ENCODE measurements at regions not wholly inside any gene's neighbourhood (a gene's known extent, or its start where the extent isn't known, plus 50 kb on each side); places are given as distances from the start of the nearest gene placed in this dataset.

GRCh38 chr15:89396723-89397652 is 62.4 kb upstream of the POLG start:
- no peak for TF ChIP-seq CTCF (IDR thresholded peaks at IDR 0.05; ENCODE audit: poor library complexity, severe bottlenecking)
- H3K4me1 ChIP-seq (ENCODE audit: insufficient read depth, poor library complexity, severe bottlenecking), result peaks cover 16% of the 10 kb centered on the region
- H3K36me3 ChIP-seq (ENCODE audit: low read depth), result no peaks in the 10 kb centered on the region
- ATAC-seq (ENCODE audit: low read depth), result no peak
- H3K4me3 ChIP-seq (ENCODE audit: severe bottlenecking), result no peak overlapping the region
- DNase-seq (ENCODE audit: low spot score), result no peak
- H3K27me3 ChIP-seq (ENCODE audit: insufficient read depth, poor library complexity, severe bottlenecking), result no peaks in the 10 kb centered on the region
- H3K9me3 ChIP-seq (ENCODE audit: severe bottlenecking), result no peaks in the 10 kb centered on the region
- H3K27ac ChIP-seq (ENCODE audit: poor library complexity, severe bottlenecking), result no peak overlapping the region

GRCh38 chr15:89395996-89396395 is 61.4 kb upstream of the POLG start:
- no peak for DNase-seq (ENCODE audit: low spot score)
- H3K27me3 ChIP-seq (ENCODE audit: insufficient read depth, poor library complexity, severe bottlenecking), result no peaks in the 10 kb centered on the region
- H3K4me1 ChIP-seq (ENCODE audit: insufficient read depth, poor library complexity, severe bottlenecking), result peaks cover 11% of the 10 kb centered on the region
- no peaks in the 10 kb centered on the region for H3K9me3 ChIP-seq (ENCODE audit: severe bottlenecking)
- no peak overlapping the region for H3K4me3 ChIP-seq (ENCODE audit: severe bottlenecking)
- ATAC-seq (ENCODE audit: low read depth), result peak; percentile 57
- no peak overlapping the region for H3K27ac ChIP-seq (ENCODE audit: poor library complexity, severe bottlenecking)
- no peak for TF ChIP-seq CTCF (IDR thresholded peaks at IDR 0.05; ENCODE audit: poor library complexity, severe bottlenecking)
- no peaks in the 10 kb centered on the region for H3K36me3 ChIP-seq (ENCODE audit: low read depth)

- Histone ChIP-seq H3K4me3 (ENCODE audit: severe bottlenecking) (no peak overlapping the region), H3K36me3 (ENCODE audit: low read depth) (no peaks in the 10 kb centered on the region), H3K4me1 (ENCODE audit: insufficient read depth, poor library complexity, severe bottlenecking) (peaks cover 11% of the 10 kb centered on the region), H3K9me3 (ENCODE audit: severe bottlenecking) (no peaks in the 10 kb centered on the region), H3K27me3 (ENCODE audit: insufficient read depth, poor library complexity, severe bottlenecking) (no peaks in the 10 kb centered on the region), H3K27ac (ENCODE audit: poor library complexity, severe bottlenecking) (no peak overlapping the region)
- TF ChIP-seq CTCF (IDR thresholded peaks at IDR 0.05; ENCODE audit: poor library complexity, severe bottlenecking), result no peak
- no peak for DNase-seq (ENCODE audit: low spot score)
- no peak for ATAC-seq (ENCODE audit: low read depth)
Measured at GRCh38 chr15:89395461-89395871, 60.8 kb upstream of the POLG start.

- Histone ChIP-seq H3K4me1 (ENCODE audit: insufficient read depth, poor library complexity, severe bottlenecking) (peaks cover 11% of the 10 kb centered on the region), H3K36me3 (ENCODE audit: low read depth) (no peaks in the 10 kb centered on the region), H3K9me3 (ENCODE audit: severe bottlenecking) (no peaks in the 10 kb centered on the region), H3K27ac (ENCODE audit: poor library complexity, severe bottlenecking) (no peak overlapping the region), H3K4me3 (ENCODE audit: severe bottlenecking) (no peak overlapping the region), H3K27me3 (ENCODE audit: insufficient read depth, poor library complexity, severe bottlenecking) (no peaks in the 10 kb centered on the region)
- no peak for TF ChIP-seq CTCF (IDR thresholded peaks at IDR 0.05; ENCODE audit: poor library complexity, severe bottlenecking)
- no peak for DNase-seq (ENCODE audit: low spot score)
- no peak for ATAC-seq (ENCODE audit: low read depth)
Measured at GRCh38 chr15:89395031-89395430, 60.4 kb upstream of the POLG start.

- ATAC-seq (ENCODE audit: low read depth) (no peak), DNase-seq (ENCODE audit: low spot score) (no peak)
- Histone ChIP-seq H3K36me3 (ENCODE audit: low read depth) (no peaks in the 10 kb centered on the region), H3K27me3 (ENCODE audit: insufficient read depth, poor library complexity, severe bottlenecking) (no peaks in the 10 kb centered on the region), H3K27ac (ENCODE audit: poor library complexity, severe bottlenecking) (no peak overlapping the region), H3K9me3 (ENCODE audit: severe bottlenecking) (no peaks in the 10 kb centered on the region), H3K4me3 (ENCODE audit: severe bottlenecking) (no peak overlapping the region), H3K4me1 (ENCODE audit: insufficient read depth, poor library complexity, severe bottlenecking) (peaks cover 11% of the 10 kb centered on the region)
- no peak for TF ChIP-seq CTCF (IDR thresholded peaks at IDR 0.05; ENCODE audit: poor library complexity, severe bottlenecking)
Measured at GRCh38 chr15:89393056-89393455, 58.4 kb upstream of the POLG start.

Data from RWPE2 (cell line).